ENCODE measurements at regions not wholly inside any gene's neighbourhood (a gene's known extent, or its start where the extent isn't known, plus 50 kb on each side); places are given as distances from the start of the nearest gene placed in this dataset.
"Not testable (repeated sequence)": the region's sequence is repeated elsewhere in the genome, so short reads cannot be mapped to it uniquely, and the experiment has no call there.

DNA sequence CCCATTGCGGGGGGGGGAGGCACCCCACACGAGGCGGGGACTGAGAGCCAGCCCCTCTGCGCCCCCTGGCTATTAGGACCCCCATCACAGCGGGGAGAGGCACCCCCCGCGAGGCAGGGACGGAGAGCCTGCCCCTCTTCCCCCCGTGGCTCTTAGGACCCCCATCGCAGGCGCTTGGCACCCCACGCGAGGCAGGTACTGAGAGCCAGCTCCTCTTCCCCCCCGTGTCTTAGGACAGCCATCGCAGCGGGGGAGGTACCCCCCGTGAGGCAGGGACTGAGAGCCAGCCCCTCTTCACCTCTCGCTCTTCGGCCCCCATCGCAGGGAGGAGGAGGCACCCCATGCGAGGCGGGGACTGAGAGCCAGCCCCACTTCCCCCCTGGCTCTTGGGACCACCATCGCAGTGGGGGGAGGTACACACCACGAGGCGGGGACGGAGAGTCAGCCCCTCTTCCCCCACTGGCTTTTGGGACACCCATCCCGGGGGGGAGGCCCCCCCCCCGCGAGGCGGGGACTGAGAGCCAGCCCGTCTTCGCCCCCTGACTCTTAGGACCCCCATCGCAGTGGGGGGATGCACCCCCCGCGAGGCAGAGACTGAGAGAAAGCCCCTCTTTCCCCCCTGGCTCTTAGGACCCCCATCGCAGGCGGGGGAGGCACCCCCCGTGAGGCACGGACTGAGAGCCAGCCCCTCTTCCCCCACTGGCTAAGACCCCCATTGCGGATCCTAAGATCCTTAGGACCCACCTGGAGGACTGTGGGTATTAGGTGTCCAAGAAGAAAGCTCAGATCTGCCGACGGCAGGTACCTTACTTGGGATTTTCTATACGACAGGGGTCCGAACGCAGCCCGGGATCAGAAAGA is 198.6 kb upstream of the PZP start:
- Histone ChIP-seq H3K36me3 (no peaks in the 10 kb centered on the region), H3K27me3 (no peaks in the 10 kb centered on the region), H3K4me1 (no peaks in the 10 kb centered on the region), H3K4me3 (peak overlapping the region; percentile 24 to 59 (median 25)), H3K9me3 (no peaks in the 10 kb centered on the region), H3K27ac (peak overlapping the region in 1 of 2 donors; percentile 25)
- intact Hi-C loops (cut with DNase I; ENCODE audit: low total_unique reads), result no loop called here
- no peak for DNase-seq (ENCODE audit: low spot score in 2 of 2)
- TF ChIP-seq POLR2A (IDR thresholded peaks at IDR 0.05) (no peak), POLR2AphosphoS5 (IDR thresholded peaks at IDR 0.05) (no peak)
- TF ChIP-seq, protein P1, sequence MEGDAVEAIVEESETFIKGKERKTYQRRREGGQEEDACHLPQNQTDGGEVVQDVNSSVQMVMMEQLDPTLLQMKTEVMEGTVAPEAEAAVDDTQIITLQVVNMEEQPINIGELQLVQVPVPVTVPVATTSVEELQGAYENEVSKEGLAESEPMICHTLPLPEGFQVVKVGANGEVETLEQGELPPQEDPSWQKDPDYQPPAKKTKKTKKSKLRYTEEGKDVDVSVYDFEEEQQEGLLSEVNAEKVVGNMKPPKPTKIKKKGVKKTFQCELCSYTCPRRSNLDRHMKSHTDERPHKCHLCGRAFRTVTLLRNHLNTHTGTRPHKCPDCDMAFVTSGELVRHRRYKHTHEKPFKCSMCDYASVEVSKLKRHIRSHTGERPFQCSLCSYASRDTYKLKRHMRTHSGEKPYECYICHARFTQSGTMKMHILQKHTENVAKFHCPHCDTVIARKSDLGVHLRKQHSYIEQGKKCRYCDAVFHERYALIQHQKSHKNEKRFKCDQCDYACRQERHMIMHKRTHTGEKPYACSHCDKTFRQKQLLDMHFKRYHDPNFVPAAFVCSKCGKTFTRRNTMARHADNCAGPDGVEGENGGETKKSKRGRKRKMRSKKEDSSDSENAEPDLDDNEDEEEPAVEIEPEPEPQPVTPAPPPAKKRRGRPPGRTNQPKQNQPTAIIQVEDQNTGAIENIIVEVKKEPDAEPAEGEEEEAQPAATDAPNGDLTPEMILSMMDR (IDR thresholded peaks at IDR 0.05), result no peak

DNA sequence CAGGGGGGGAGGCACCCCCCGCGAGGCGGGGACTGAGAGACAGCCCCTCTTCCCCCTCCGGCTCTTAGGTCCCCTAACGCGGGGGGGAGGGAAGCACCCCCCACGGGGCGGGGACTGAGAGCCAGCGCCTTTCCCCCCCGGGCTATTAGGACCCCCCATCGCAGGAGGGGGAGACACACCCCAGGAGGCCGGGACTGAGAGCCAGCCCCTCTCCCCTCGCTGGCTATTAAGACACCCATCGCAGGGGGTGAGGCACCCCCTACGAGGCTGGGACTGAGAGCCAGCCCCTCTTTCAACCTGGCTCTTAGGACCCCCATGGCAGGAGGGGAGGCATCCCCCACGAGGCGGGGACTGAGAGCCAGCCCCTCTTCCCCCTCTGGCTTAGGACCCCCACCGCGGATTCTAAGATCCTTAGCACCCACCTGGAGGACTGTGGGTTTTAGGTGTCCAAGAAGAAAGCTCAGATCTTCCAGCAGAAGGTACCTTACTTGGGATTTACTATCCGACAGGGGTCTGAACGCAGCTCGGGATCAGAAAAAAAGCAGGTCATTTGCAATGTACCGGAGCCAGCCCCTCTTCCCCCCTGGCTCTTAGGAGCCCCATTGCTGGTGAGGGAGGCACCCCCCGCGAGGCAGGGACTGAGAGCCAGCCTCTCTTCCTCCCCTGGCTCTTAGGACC is 197.8 kb upstream of the PZP start:
- Histone ChIP-seq H3K27me3 (no peaks in the 10 kb centered on the region), H3K4me3 (peak overlapping the region in 1 of 3 donors; percentile 59), H3K27ac (no peak overlapping the region), H3K36me3 (no peaks in the 10 kb centered on the region), H3K9me3 (no peaks in the 10 kb centered on the region), H3K4me1 (no peaks in the 10 kb centered on the region)
- intact Hi-C loops (cut with DNase I; ENCODE audit: low total_unique reads), result no loop called here
- DNase-seq (ENCODE audit: low spot score in 2 of 2), result no peak
- no peak for TF ChIP-seq POLR2A (IDR thresholded peaks at IDR 0.05)
- TF ChIP-seq POLR2AphosphoS5 (IDR thresholded peaks at IDR 0.05), result no peak
- TF ChIP-seq, protein P1 (IDR thresholded peaks at IDR 0.05), result no peak

DNA sequence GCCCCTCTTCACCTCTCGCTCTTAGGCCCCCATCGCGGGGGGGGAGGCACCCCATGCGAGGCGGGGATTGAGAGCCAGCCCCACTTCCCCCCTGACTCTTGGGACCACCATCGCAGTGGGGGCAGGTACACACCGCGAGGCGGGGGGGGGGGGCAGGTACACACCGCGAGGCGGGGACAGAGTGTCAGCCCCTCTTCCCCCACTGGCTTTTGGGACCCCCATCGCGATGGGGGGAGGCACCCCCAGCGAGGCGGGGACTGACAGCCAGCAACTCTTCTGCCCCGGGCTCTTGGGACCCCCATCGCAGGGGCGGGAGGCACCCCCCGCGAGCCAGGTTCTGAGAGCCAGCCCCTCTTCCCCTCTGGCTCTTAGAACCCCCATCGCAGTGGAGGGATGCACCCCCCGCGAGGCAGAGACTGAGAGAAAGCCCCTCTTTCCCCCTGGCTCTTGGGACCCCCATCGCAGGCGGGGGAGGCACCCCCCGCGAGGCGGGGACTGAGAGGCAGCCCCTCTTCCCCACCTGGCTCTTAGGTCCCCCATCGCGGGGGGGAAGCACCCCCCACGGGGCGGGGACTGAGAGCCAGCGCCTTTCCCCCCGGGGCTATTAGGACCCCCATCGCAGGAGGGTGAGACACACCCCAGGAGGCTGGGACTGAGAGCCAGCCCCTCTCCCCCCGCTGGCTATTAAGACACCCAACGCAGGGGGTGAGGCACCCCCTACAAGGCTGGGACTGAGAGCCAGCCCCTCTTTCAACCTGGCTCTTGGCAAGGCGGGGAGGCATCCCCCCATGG is 196.5 kb upstream of the PZP start:
- intact Hi-C loops (cut with DNase I; ENCODE audit: low total_unique reads), result no loop called here
- DNase-seq (ENCODE audit: low spot score in 2 of 2), result no peak
- no peak for TF ChIP-seq POLR2A (IDR thresholded peaks at IDR 0.05)

DNA sequence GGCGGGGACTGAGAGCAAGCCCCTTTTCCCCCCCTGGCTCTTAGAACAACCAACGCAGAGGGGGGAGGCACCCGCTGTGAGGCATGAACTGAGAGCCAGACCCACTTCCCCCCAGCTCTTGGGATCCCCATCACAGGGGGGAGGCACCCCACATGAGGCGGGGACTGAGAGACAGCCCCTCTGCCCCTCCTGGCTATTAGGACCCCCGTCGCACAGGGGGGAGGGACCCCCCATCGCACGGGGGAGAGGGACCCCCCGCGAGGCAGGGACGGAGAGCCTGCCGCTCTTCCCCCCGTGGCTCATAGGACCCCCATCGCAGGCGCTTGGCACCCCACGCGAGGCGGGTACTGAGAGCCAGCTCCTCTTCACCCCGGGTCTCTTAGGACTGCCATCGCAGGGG is 195.8 kb upstream of the PZP start:
- H3K4me3 ChIP-seq, result no peak overlapping the region
- no peaks in the 10 kb centered on the region for H3K36me3 ChIP-seq
- DNase-seq (ENCODE audit: low spot score in 2 of 2), result no peak
- H3K9me3 ChIP-seq, result no peaks in the 10 kb centered on the region
- intact Hi-C loops (cut with DNase I; ENCODE audit: low total_unique reads), result no loop called here
- H3K27me3 ChIP-seq, result no peaks in the 10 kb centered on the region
- H3K27ac ChIP-seq, result no peak overlapping the region
- H3K4me1 ChIP-seq, result no peaks in the 10 kb centered on the region
- no peak for TF ChIP-seq POLR2A (IDR thresholded peaks at IDR 0.05)
- no peak for TF ChIP-seq POLR2AphosphoS5 (IDR thresholded peaks at IDR 0.05)
- TF ChIP-seq, protein P1 (IDR thresholded peaks at IDR 0.05), result no peak

More for the DNA sequence above, 196.5 kb upstream of the PZP start:
- Histone ChIP-seq H3K4me3 (no peak overlapping the region), H3K4me1 (no peaks in the 10 kb centered on the region), H3K9me3 (no peaks in the 10 kb centered on the region), H3K27ac (no peak overlapping the region), H3K36me3 (no peaks in the 10 kb centered on the region), H3K27me3 (no peaks in the 10 kb centered on the region)

DNA sequence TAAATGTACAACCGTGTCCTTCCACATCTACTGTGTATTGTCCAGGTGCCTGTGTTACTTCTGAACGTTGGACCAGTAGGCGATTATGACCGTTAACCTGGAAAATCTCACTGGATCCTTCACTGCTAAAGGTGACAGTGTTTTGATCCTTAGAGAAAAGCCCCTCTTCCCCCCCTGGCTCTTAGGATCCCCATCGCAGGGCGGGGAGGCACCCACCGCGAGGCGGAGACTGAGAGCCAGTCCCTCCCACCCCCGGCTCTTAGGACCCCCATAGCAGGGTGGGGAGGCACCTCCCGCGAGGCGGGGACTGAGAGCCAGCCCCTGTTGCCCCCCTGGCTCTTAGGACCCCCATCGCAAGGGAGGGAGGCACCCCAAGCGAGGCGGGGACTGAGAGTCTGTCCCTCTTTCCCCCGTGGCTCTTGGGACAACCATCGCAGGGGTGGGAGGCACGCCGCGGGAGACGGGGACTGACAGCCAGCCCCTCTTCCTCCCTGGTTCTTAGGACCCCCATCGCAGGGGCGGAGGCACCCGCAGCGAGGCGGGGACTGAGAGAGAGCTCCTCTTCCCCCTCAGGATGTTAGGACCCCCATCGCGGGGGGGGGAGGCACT is 194.3 kb upstream of the PZP start:
- intact Hi-C loops (cut with DNase I; ENCODE audit: low total_unique reads), result not testable (repeated sequence)

DNA sequence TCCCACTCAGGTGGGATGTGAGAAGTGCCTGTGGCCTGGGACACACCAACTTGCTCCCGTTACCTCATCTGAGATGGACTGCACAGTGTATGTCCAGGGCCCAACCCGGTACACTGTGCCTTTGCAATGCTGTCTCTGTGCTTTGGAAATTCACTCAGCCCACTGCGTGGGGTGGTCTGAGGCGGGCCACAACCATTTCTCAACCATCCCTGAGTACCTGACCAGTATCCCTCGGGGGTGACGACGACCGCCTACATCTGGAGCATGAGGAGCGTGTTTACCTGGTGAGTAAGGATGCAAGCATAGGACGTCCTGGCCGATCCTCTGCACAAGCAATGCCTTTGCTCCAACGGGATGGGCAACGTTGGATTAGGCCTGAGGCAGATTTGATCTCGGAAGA is 188.2 kb upstream of the PZP start:
- H3K27ac ChIP-seq; DNase-seq (ENCODE audit: low spot score in 2 of 2); H3K4me3 ChIP-seq; H3K27me3 ChIP-seq; H3K9me3 ChIP-seq; H3K36me3 ChIP-seq; H3K4me1 ChIP-seq; intact Hi-C loops (cut with DNase I; ENCODE audit: low total_unique reads): not testable (repeated sequence)

More for the DNA sequence above, 194.3 kb upstream of the PZP start:
- H3K4me3 ChIP-seq; H3K27ac ChIP-seq; H3K4me1 ChIP-seq; H3K27me3 ChIP-seq; DNase-seq (ENCODE audit: low spot score in 2 of 2); H3K36me3 ChIP-seq; H3K9me3 ChIP-seq: not testable (repeated sequence)

DNA sequence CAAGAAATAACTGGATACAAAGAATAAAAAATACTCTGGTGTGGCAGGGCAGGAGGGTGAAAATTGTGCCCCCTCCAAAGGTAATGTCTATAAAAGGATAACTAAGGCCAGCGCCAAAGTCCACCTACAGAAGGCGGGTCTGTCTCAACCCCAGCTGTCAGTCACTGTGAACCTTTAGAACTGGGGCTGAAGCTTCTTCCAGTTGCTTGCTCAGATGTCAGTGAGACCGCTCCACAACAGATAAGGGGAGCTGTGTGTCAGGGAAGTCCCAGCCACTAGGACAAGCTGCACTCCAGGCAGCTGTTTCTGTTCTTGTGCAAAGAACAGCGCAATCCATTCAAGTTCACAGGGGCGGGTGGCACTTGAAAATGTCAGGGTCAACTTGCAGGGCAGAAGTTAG is 187.0 kb upstream of the PZP start:
- H3K4me3 ChIP-seq; H3K36me3 ChIP-seq; H3K9me3 ChIP-seq; DNase-seq (ENCODE audit: low spot score in 2 of 2); H3K4me1 ChIP-seq; H3K27ac ChIP-seq; H3K27me3 ChIP-seq; intact Hi-C loops (cut with DNase I; ENCODE audit: low total_unique reads): not testable (repeated sequence)
